Heart right ventricle (tissue), 16 donors: ENCODE measurements at regions not wholly inside any gene's neighbourhood (a gene's known extent, or its start where the extent isn't known, plus 50 kb on each side); places are given as distances from the start of the nearest gene placed in this dataset.

ENCODE experiments used
- ATAC-seq, 8 donors: fragments of 200-7000 bp; cut with Tn5 transposase; one replicate each; pipeline ENCODE4 v1.9.1; 2020; ENCODE audit warnings: mild to moderate bottlenecking in 8 of 8, moderate library complexity in 8 of 8, moderate number of reproducible peaks in 1 of 8
- DNase-seq, 2 donors: peaks; one replicate each; pipeline ENCODE4 v3.0.0-alpha.2; 2020
- H3K27ac ChIP-seq, 10 donors: fragments of 200-600 bp; sonication (generic) in 2 of 10; one replicate each; pipeline versions ENCODE4 v1.5.0 to v1.8.0; 2020 to 2022; ENCODE audit warnings: mild to moderate bottlenecking in 3 of 10
- H3K27me3 ChIP-seq, 7 donors: fragments of 200-600 bp; one replicate each; pipeline ENCODE4 v1.8.0; 2021 to 2022; ENCODE audit warnings: mild to moderate bottlenecking in 2 of 7
- H3K36me3 ChIP-seq, 9 donors: fragments of 200-600 bp; sonication (generic) in 1 of 9; one replicate each; pipeline versions ENCODE4 v1.5.0 to v1.8.0; 2020 to 2022; ENCODE audit warnings: mild to moderate bottlenecking in 2 of 9
- H3K4me1 ChIP-seq, 9 donors: fragments of 200-600 bp; sonication (generic) in 1 of 9; one replicate each; pipeline versions ENCODE4 v1.5.0 to v1.8.0; 2020 to 2022; ENCODE audit warnings: mild to moderate bottlenecking in 4 of 9
- H3K4me3 ChIP-seq, 10 donors: fragments of 200-600 bp; sonication (generic) in 2 of 10; one replicate each; pipeline versions ENCODE4 v1.5.0 to v1.8.0; 2020 to 2022; ENCODE audit warnings: mild to moderate bottlenecking in 7 of 10, moderate library complexity in 2 of 10
- H3K9me3 ChIP-seq, 11 donors: fragments of 200-600 bp in 10 of 11; sonication (generic) in 2 of 11; one replicate each; pipeline versions ENCODE4 v1.5.0 to v1.8.0; 2013 to 2022; ENCODE audit warnings: mild to moderate bottlenecking in 2 of 11, control low read depth in 1 of 11, moderate library complexity in 1 of 11
- WGBS, 2 donors: extraction: QIAGEN DNeasy Blood & Tissue Kit; methylation state at CpG; one replicate each; pipeline ENCODE4 v1.1.7; 2013; ENCODE audit warnings: inconsistent platforms in 1 of 2; 5-methylcytosine and 5-hydroxymethylcytosine counted together
- intact Hi-C, 10 donors: fragments of 100-400 bp; cut with DNase I; formaldehyde crosslinking; loops; one replicate each; pipeline versions ENCODE4 v1.11.1 to v1.14.2; 2022
- TF ChIP-seq, protein P1 (sequence below), 9 donors: fragments of 200-600 bp; sonication (generic) in 2 of 9; IDR thresholded peaks; one replicate each; pipeline versions ENCODE4 v1.5.0 to v1.8.0; 2021 to 2022; ENCODE audit warnings: antibody characterized with exemption in 9 of 9, mild to moderate bottlenecking in 5 of 9, moderate library complexity in 1 of 9
- donor health status: Arrhythmogenic right ventricular cardiomyopathy.
- donor health status: ischemic (EF 13 %, LVEDD 7.1; RV severe dilation, severe dysfunction).
- donor health status: healthy with polysubstance abuse.
- donor health status: DM: no; HTN: yes; CAD: no.
- donor health status: DM: no; HTN: no; CAD: no.
- donor health status: ischemic (EF 25% LVEDD 6.9; RV normal size, moderate dysfunction).
- donor health status: ischemic (EF 25% LVEDD 5.7; RV mildly dilated, moderate dysfunction).
- donor health status: healthy.
- donor health status: DM: yes; HTN: yes; CAD: no.
- donor health status: Ischemic cardiomyopathy.
- donor health status: ischemic (EF 35%, LVEDD 5.7; RV mildly dilated, moderate dysfunction).
- donor health status: nonischemic (EF 11% LVEDD 7.7; RV severe dilation, severe dysfunction).
- donor health status: DM: yes; HTN: yes; CAD: no.
- donor health status: PGD.
- donor health status: ischemic (EF 29% LVEDD 5.4; RV normal size, mild dysfunction).
- donor health status: nonischemic (EF 23%, LVEDD 6.1; RV moderate dilation, normal function).

DNA sequence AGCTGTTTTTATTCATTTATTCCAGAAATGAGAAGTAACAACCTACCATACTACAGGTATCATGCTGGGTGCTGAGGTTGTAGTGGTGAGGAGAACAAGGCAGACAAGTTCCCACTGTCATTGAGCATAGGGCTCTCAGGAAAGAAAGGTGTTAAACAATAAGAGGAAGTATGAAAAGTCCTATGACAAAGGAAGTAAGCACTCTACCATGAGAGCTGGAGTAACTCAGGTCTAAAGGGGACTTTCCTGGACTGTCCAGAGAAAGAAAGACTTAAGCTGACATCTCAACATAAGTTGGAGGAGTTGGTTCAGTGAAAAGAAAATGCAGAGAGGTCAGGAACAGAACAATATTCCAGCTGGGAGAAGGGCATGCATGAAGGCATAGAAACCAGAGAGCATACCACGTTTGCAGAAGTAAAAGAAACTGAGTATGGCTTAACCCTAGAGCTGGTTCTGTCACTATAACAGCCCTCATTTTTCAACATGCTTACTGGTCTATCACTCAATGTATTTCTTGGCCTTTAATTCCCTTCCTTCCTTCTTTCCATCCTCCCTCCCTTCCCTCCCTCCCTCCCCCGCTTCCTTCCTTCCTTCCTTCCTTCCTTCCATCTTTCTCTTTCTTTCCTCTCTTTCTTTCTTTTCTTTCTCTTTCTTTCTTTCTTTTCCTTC, 137.8 kb upstream of the BDNF start:
- WGBS, 2 donors: 53 to 67% methylated on average over 2 of the region's 2 CpGs
- TF ChIP-seq, protein P1, sequence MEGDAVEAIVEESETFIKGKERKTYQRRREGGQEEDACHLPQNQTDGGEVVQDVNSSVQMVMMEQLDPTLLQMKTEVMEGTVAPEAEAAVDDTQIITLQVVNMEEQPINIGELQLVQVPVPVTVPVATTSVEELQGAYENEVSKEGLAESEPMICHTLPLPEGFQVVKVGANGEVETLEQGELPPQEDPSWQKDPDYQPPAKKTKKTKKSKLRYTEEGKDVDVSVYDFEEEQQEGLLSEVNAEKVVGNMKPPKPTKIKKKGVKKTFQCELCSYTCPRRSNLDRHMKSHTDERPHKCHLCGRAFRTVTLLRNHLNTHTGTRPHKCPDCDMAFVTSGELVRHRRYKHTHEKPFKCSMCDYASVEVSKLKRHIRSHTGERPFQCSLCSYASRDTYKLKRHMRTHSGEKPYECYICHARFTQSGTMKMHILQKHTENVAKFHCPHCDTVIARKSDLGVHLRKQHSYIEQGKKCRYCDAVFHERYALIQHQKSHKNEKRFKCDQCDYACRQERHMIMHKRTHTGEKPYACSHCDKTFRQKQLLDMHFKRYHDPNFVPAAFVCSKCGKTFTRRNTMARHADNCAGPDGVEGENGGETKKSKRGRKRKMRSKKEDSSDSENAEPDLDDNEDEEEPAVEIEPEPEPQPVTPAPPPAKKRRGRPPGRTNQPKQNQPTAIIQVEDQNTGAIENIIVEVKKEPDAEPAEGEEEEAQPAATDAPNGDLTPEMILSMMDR (IDR thresholded peaks at IDR 0.05): no peak

DNA sequence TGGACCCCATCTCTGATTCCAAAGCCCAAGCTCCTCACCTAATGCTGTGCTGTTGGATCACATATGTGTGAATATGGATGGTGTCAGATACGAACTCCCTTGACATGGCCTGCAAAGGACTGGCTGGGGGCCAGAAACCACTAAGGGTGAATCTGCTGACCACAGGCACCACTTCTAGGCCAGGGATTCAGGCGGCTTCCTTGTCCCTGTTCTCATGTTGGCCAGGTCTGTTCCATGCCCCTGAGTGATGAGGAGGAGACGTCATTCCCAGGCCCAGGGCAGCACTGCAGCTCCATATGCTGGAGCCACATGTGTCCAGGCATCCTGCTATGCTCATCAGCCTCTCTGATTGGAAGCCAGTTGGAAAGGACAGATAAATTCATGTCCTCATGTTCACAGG, 130.0 kb upstream of the BDNF start:
- Histone ChIP-seq H3K27me3 (no peaks in the 10 kb centered on the region), H3K27ac (no peak overlapping the region), H3K36me3 (no peaks in the 10 kb centered on the region), H3K4me1 (no peaks in the 10 kb centered on the region), H3K4me3 (no peak overlapping the region), H3K9me3 (peaks cover 0 to 8% (median 0%) of the 10 kb centered on the region in 11 donors)
- DNase-seq (no peak), ATAC-seq (no peak)
- TF ChIP-seq, protein P1 (IDR thresholded peaks at IDR 0.05): no peak
- intact Hi-C loops: no loop called here
- 68% methylated on average over 3 of the region's 3 CpGs for WGBS, 2 donors

More for the DNA sequence above, 137.8 kb upstream of the BDNF start:
- H3K4me1 ChIP-seq: no peaks in the 10 kb centered on the region
- peaks cover 0 to 8% (median 0%) of the 10 kb centered on the region in 11 donors for H3K9me3 ChIP-seq
- H3K27ac ChIP-seq: no peak overlapping the region
- no peak for ATAC-seq
- no peak for DNase-seq
- intact Hi-C loops: no loop called here
- H3K4me3 ChIP-seq: no peak overlapping the region
- no peaks in the 10 kb centered on the region for H3K36me3 ChIP-seq
- H3K27me3 ChIP-seq: peaks cover 0 to 10% (median 0%) of the 10 kb centered on the region in 7 donors

DNA sequence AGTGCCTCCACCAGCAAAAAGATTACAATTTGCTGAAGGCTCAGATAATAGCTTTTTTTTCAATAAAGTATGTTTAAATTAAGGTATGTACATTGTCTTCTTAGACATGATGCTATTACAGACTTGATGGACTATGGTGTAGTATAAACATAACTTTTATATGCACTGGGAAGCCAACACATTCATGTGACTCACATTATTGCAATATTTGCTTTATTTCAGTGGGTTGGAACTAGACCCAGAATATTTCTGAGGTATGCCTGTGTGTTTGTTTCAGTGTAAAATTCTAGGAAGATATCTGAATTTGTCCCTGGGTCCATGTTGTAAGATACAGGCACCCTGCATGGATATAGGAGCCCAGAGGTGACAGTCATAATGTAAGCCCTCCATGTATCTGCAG, 120.0 kb upstream of the BDNF start:
- no peaks in the 10 kb centered on the region for H3K4me1 ChIP-seq
- DNase-seq (no peak), ATAC-seq (no peak)
- H3K27ac ChIP-seq: no peak overlapping the region
- peaks cover 0 to 4% (median 0%) of the 10 kb centered on the region in 11 donors for H3K9me3 ChIP-seq
- intact Hi-C loops: no loop called here
- H3K4me3 ChIP-seq: no peak overlapping the region
- no peaks in the 10 kb centered on the region for H3K36me3 ChIP-seq
- TF ChIP-seq, protein P1 (IDR thresholded peaks at IDR 0.05): no peak
- H3K27me3 ChIP-seq: peaks cover 0 to 3% (median 0%) of the 10 kb centered on the region in 7 donors

DNA sequence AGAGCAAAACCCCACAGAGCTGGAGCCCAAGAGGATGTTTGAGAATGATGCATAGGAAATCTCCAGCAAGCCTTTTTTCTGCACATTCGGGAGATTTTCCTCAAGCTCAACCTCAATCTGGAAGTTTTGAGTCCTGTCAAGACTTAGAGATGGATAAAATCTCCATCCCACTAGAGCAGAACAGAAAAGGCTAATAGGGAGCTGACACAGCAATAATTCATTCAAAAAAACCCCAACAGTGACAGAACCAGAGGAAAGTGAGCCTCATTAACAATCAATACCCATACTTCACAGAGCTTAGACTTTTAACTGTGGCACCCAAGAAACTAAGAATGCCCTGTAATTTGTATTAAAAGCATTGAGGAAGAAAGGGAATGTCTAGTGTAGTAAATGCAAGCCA, 115.9 kb upstream of the BDNF start:
- ATAC-seq: no peak
- intact Hi-C loops: no loop called here
- H3K36me3 ChIP-seq: no peaks in the 10 kb centered on the region
- H3K9me3 ChIP-seq: peaks cover 0 to 4% (median 0%) of the 10 kb centered on the region in 11 donors
- no peak overlapping the region for H3K4me3 ChIP-seq
- H3K4me1 ChIP-seq: no peaks in the 10 kb centered on the region
- TF ChIP-seq, protein P1 (IDR thresholded peaks at IDR 0.05): no peak
- no peak for DNase-seq
- H3K27me3 ChIP-seq: peaks cover 0 to 9% (median 0%) of the 10 kb centered on the region in 7 donors
- H3K27ac ChIP-seq: no peak overlapping the region
- WGBS, 2 donors: 79 to 97% methylated on average over 1 of the region's 1 CpG
